MCF 10A (cell line): ENCODE measurements at regions not wholly inside any gene's neighbourhood (a gene's known extent, or its start where the extent isn't known, plus 50 kb on each side); places are given as distances from the start of the nearest gene placed in this dataset.

ENCODE experiments used
- BruUV-seq: library from RNA; stranded (reverse); fragments of 400-500 nt; replicated peaks from 2 replicates; lab custom pipeline; 2021; lab: Mats Ljungman, UMichigan
- CTCF ChIA-PET: fragments of 300-600 bp; sonication (Branson Sonifier 250); formaldehyde crosslinking; extraction: SDS; loops from one replicate; lab custom pipeline; 2021; ENCODE audit warnings: antibody characterized with exemption, inconsistent platforms; lab: Yijun Ruan, JAX
- POLR2A ChIA-PET: fragments of 300-600, 350-650 bp; sonication (Branson Sonifier 250); formaldehyde crosslinking; extraction: SDS; loops from one replicate; lab custom pipeline; 2020; ENCODE audit warnings: antibody characterized with exemption, inconsistent platforms; lab: Yijun Ruan, JAX
- DNase-seq: peaks from one replicate; pipeline ENCODE4 v3.0.0-alpha.2; 2018; ENCODE audit not compliant: unreplicated experiment
- H3K27ac Mint-ChIP-seq: one replicate; pipeline ENCODE4 v1.8.0; 2022; ENCODE audit warnings: mild to moderate bottlenecking, low read depth, mixed read lengths; ENCODE audit not compliant: unreplicated experiment
- H3K27me3 Mint-ChIP-seq: one replicate; pipeline ENCODE4 v1.8.0; 2022; ENCODE audit warnings: mixed read lengths; ENCODE audit not compliant: insufficient read depth, unreplicated experiment
- H3K36me3 Mint-ChIP-seq: one replicate; pipeline ENCODE4 v1.8.0; 2022; ENCODE audit warnings: mild to moderate bottlenecking, moderate library complexity, mixed read lengths; ENCODE audit not compliant: insufficient read depth, unreplicated experiment
- H3K4me1 Mint-ChIP-seq: one replicate; pipeline ENCODE4 v1.8.0; 2022; ENCODE audit warnings: mixed read lengths; ENCODE audit not compliant: insufficient read depth, unreplicated experiment
- H3K4me3 Mint-ChIP-seq: one replicate; pipeline ENCODE4 v1.8.0; 2022; ENCODE audit warnings: mild to moderate bottlenecking, moderate library complexity, mixed read lengths; ENCODE audit not compliant: unreplicated experiment
- H3K9me3 Mint-ChIP-seq: one replicate; pipeline ENCODE4 v1.8.0; 2022; ENCODE audit warnings: mixed read lengths; ENCODE audit not compliant: unreplicated experiment
- intact Hi-C: fragments of 100-400 bp; cut with micrococcal nuclease; formaldehyde crosslinking; loops from 2 replicates; pipeline ENCODE4 v1.14.1; 2022
- TF ChIP-seq, protein P1 (sequence below): fragments of 200-600 bp; IDR thresholded peaks from one replicate; pipeline ENCODE4 v1.8.0; 2022; ENCODE audit warnings: antibody characterized with exemption, mild to moderate bottlenecking; ENCODE audit not compliant: unreplicated experiment

DNA sequence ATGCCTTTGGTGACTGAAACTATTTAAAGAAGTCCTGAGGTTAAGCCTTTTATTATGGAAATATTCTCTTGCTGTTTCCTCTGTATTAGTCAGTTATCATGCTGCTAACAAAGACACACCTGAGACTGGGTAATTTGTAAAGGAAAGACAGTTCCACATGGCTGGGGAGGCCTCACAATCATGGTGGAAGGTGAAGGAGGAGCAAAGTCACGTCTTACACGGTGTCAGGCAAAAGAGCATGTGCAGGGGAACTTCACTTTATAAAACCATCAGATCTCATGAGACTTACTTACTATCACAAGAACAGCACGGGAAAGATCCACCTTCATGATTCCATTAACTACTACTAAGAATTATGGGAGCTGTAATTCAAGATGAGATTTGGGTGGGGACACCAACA is 121.2 kb upstream of the GPR26 start:
- ChIA-PET POLR2A (no interaction called here), CTCF (interaction anchor here (0.5 to 1.1 kb wide), 2 partner anchors 31 to 42 kb away, joined by 3 to 4 read pairs; no protein-coding TSS in a partner anchor)
- H3K36me3 Mint-ChIP-seq: no peaks in the 10 kb centered on the region
- no peak overlapping the region for H3K27ac Mint-ChIP-seq
- H3K4me1 Mint-ChIP-seq: no peaks in the 10 kb centered on the region
- peaks cover 11% of the 10 kb centered on the region for H3K9me3 Mint-ChIP-seq
- no peak for DNase-seq
- TF ChIP-seq, protein P1, sequence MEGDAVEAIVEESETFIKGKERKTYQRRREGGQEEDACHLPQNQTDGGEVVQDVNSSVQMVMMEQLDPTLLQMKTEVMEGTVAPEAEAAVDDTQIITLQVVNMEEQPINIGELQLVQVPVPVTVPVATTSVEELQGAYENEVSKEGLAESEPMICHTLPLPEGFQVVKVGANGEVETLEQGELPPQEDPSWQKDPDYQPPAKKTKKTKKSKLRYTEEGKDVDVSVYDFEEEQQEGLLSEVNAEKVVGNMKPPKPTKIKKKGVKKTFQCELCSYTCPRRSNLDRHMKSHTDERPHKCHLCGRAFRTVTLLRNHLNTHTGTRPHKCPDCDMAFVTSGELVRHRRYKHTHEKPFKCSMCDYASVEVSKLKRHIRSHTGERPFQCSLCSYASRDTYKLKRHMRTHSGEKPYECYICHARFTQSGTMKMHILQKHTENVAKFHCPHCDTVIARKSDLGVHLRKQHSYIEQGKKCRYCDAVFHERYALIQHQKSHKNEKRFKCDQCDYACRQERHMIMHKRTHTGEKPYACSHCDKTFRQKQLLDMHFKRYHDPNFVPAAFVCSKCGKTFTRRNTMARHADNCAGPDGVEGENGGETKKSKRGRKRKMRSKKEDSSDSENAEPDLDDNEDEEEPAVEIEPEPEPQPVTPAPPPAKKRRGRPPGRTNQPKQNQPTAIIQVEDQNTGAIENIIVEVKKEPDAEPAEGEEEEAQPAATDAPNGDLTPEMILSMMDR: no peak
- no TSS peak for BruUV-seq
- no peak overlapping the region for H3K4me3 Mint-ChIP-seq
- no peaks in the 10 kb centered on the region for H3K27me3 Mint-ChIP-seq
- intact Hi-C loops: no loop called here

DNA sequence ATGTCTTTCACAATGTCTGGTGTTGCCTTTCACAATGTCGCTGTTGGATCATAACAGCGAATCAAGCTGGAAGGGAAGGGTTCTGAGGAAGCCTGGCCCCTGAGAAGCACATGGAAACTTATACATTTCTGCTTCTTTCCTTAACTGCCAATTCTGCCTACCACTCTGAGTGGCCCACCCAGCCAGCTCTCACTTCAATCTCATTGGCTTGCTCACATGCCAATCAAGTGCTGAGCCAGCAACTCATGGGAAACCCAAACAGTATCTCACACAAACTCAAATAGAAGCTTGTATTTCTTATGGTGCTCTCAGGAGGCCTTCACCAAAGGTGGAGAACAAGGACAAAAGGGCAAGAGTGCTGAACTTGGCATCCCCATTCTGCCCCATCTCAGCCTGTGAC is 117.4 kb upstream of the GPR26 start:
- intact Hi-C loops: no loop called here
- TF ChIP-seq, protein P1: no peak
- DNase-seq: peak; percentile 41
- Mint-ChIP-seq H3K27me3 (no peaks in the 10 kb centered on the region), H3K36me3 (no peaks in the 10 kb centered on the region), H3K27ac (no peak overlapping the region), H3K9me3 (peaks cover 6% of the 10 kb centered on the region), H3K4me3 (no peak overlapping the region), H3K4me1 (no peaks in the 10 kb centered on the region)
- POLR2A ChIA-PET: interaction anchor here (0.6 to 1.4 kb wide), 3 partner anchors 9 to 63 kb away, joined by 4 to 5 read pairs (median 4); no protein-coding TSS in a partner anchor
- no TSS peak for BruUV-seq
- CTCF ChIA-PET: interaction anchor here (0.6 to 1.0 kb wide), 3 partner anchors 9 to 409 kb away, joined by 3 to 7 read pairs (median 3); no protein-coding TSS in a partner anchor

DNA sequence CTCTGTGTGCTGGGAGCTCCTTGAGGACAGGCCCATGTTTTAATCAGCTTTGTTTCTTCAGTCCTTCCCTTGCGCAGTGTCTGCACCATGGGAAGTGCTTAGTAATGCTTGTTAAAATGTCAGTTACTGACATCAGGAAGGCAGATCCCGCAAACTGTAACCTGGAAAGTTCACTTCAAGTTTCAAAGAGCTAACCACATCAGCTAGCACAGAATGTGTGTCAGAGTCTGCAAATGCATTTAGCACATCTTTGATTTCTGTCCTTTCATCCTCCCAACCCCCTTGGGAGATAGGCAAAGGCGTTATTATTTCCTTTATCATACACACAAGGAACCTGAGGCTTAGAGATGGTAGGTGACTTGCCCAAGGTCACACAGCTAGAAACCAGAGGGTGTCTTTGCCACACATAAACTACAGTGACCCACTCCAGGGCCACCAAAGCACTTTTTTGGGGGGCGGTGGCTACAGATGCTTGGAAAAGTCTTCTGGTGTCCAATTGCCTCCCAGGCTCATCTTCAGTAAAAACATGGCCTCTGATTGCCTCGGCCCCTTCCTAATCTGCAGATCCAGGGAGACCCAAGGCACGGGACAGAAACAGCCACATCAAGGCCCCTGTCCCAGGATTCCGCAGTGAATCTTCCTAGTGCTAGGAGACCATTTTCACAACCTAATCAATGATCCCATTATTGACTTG is 116.2 kb upstream of the GPR26 start:
- BruUV-seq: no TSS peak
- TF ChIP-seq, protein P1: no peak
- DNase-seq: no peak
- ChIA-PET POLR2A (no interaction called here), CTCF (no interaction called here)
- H3K9me3 Mint-ChIP-seq: no peaks in the 10 kb centered on the region
- no peak overlapping the region for H3K27ac Mint-ChIP-seq
- no peaks in the 10 kb centered on the region for H3K4me1 Mint-ChIP-seq
- intact Hi-C loops: no loop called here
- no peak overlapping the region for H3K4me3 Mint-ChIP-seq
- no peaks in the 10 kb centered on the region for H3K36me3 Mint-ChIP-seq
- H3K27me3 Mint-ChIP-seq: no peaks in the 10 kb centered on the region

DNA sequence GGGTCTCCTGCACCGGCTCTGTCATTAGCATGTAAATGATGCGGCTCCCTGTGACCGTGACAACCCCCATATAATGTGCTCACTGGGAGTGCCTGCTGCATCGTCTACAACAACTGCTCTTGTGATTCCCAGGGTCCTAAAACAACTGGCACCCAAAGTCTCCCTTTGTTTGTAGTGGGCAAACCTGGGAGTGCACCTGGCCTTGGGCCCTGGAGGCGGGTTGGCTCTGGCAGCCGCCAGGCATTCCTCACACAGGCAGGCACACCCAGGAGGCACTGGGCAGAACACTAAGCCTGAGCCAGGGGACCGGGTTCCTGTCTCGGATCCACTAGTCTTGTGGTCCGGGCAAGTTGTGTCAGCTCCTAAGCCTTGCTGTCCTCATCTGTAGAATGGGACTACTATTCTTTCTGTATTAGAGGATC is 115.5 kb upstream of the GPR26 start:
- Mint-ChIP-seq H3K27me3 (no peaks in the 10 kb centered on the region), H3K36me3 (no peaks in the 10 kb centered on the region), H3K27ac (no peak overlapping the region), H3K4me3 (no peak overlapping the region), H3K9me3 (no peaks in the 10 kb centered on the region), H3K4me1 (no peaks in the 10 kb centered on the region)
- BruUV-seq: no TSS peak
- CTCF ChIA-PET: interaction anchor here (2.0 kb wide), 1 partner anchor 507 kb away, joined by 9 read pairs; no protein-coding TSS in a partner anchor
- POLR2A ChIA-PET: interaction anchor here (0.6 kb wide), 1 partner anchor 449 kb away, joined by 4 read pairs; no protein-coding TSS in a partner anchor
- TF ChIP-seq, protein P1: no peak
- intact Hi-C loops: no loop called here
- DNase-seq: no peak
